ENCODE measurements at regions not wholly inside any gene's neighbourhood (a gene's known extent, or its start where the extent isn't known, plus 50 kb on each side); places are given as distances from the start of the nearest gene placed in this dataset.

GRCh38 chr13:106318941-106319411, 216.5 kb downstream of the EFNB2 start:
- Mint-ChIP-seq H3K27me3 (ENCODE audit: insufficient read depth) (peaks cover 3% of the 10 kb centered on the region), H3K9me3 (peaks cover 43% of the 10 kb centered on the region), H3K4me3 (no peak overlapping the region), H3K27ac (peak overlapping the region; percentile 36), H3K4me1 (peaks cover 24% of the 10 kb centered on the region), H3K36me3 (ENCODE audit: low read depth) (peaks cover 14% of the 10 kb centered on the region)
- Histone ChIP-seq H3K4me1 (ENCODE audit: control insufficient read depth, insufficient read depth, low read length) (peaks cover 4% of the 10 kb centered on the region), H3K4me3 (ENCODE audit: low read length) (peak overlapping the region; percentile 41), H3K9me3 (ENCODE audit: control insufficient read depth, low read length) (peaks cover 50% of the 10 kb centered on the region), H3K9ac (ENCODE audit: extremely low read depth, low read length, poor library complexity, severe bottlenecking) (peak overlapping the region; percentile 40), H3K27me3 (ENCODE audit: control insufficient read depth, insufficient read depth, low read length, poor library complexity, severe bottlenecking) (no peaks in the 10 kb centered on the region), H3K36me3 (ENCODE audit: control insufficient read depth, insufficient read depth, low read length) (no peaks in the 10 kb centered on the region), H3K27ac (ENCODE audit: low read depth, low read length) (no peak overlapping the region)
- peak; percentile 64 for DNase-seq
- no peak for TF ChIP-seq CTCF (conservative IDR thresholded peaks at IDR 0.05)
- WGBS, 2 experiments (ENCODE audit: insufficient coverage in 1 of 2, insufficient read length in 1 of 2), result 48 to 71% methylated on average over 1 to 2 of the region's 4 CpGs

GRCh38 chr13:106314417-106314816, 221.0 kb downstream of the EFNB2 start:
- Mint-ChIP-seq H3K27me3 (ENCODE audit: insufficient read depth) (peaks cover 3% of the 10 kb centered on the region), H3K36me3 (ENCODE audit: low read depth) (no peaks in the 10 kb centered on the region), H3K4me1 (peaks cover 22% of the 10 kb centered on the region), H3K4me3 (no peak overlapping the region), H3K27ac (no peak overlapping the region), H3K9me3 (peaks cover 3% of the 10 kb centered on the region)
- no peaks in the 10 kb centered on the region for H3K27me3 ChIP-seq (ENCODE audit: control insufficient read depth, insufficient read depth, low read length, poor library complexity, severe bottlenecking)
- H3K9me3 ChIP-seq (ENCODE audit: control insufficient read depth, low read length), result peaks cover 5% of the 10 kb centered on the region
- peak; percentile 61 for DNase-seq
- H3K27ac ChIP-seq (ENCODE audit: low read depth, low read length), result no peak overlapping the region
- WGBS, 2 experiments (ENCODE audit: insufficient coverage in 1 of 2, insufficient read length in 1 of 2), result 88 to 90% methylated on average over 2 to 5 of the region's 5 CpGs
- no peak overlapping the region for H3K9ac ChIP-seq (ENCODE audit: extremely low read depth, low read length, poor library complexity, severe bottlenecking)
- TF ChIP-seq CTCF (conservative IDR thresholded peaks at IDR 0.05), result peak; percentile 52
- no peaks in the 10 kb centered on the region for H3K36me3 ChIP-seq (ENCODE audit: control insufficient read depth, insufficient read depth, low read length)
- no peak overlapping the region for H3K4me3 ChIP-seq (ENCODE audit: low read length)
- H3K4me1 ChIP-seq (ENCODE audit: control insufficient read depth, insufficient read depth, low read length), result peaks cover 4% of the 10 kb centered on the region

- H3K36me3 Mint-ChIP-seq (ENCODE audit: low read depth), result no peaks in the 10 kb centered on the region
- no peaks in the 10 kb centered on the region for H3K27me3 Mint-ChIP-seq (ENCODE audit: insufficient read depth)
- H3K4me1 ChIP-seq (ENCODE audit: control insufficient read depth, insufficient read depth, low read length), result peaks cover 2% of the 10 kb centered on the region
Measured at GRCh38 chr13:106311004-106311403, 224.5 kb downstream of the EFNB2 start.

More at GRCh38 chr13:106311004-106311403, 224.5 kb downstream of the EFNB2 start:
- 86 to 93% methylated on average over 1 to 8 of the region's 9 CpGs for WGBS, 2 experiments (ENCODE audit: insufficient coverage in 1 of 2, insufficient read length in 1 of 2)
- Histone ChIP-seq H3K27ac (ENCODE audit: low read depth, low read length) (no peak overlapping the region), H3K9me3 (ENCODE audit: control insufficient read depth, low read length) (no peaks in the 10 kb centered on the region), H3K27me3 (ENCODE audit: control insufficient read depth, insufficient read depth, low read length, poor library complexity, severe bottlenecking) (no peaks in the 10 kb centered on the region), H3K36me3 (ENCODE audit: control insufficient read depth, insufficient read depth, low read length) (no peaks in the 10 kb centered on the region), H3K4me3 (ENCODE audit: low read length) (no peak overlapping the region), H3K9ac (ENCODE audit: extremely low read depth, low read length, poor library complexity, severe bottlenecking) (no peak overlapping the region)
- Mint-ChIP-seq H3K9me3 (peaks cover 17% of the 10 kb centered on the region), H3K27ac (no peak overlapping the region), H3K4me1 (peaks cover 18% of the 10 kb centered on the region), H3K4me3 (no peak overlapping the region)
- DNase-seq, result no peak
- TF ChIP-seq CTCF (conservative IDR thresholded peaks at IDR 0.05), result no peak

Data from endodermal cell (in vitro differentiated cells).